HCT116 (cell line): ENCODE measurements at regions not wholly inside any gene's neighbourhood (a gene's known extent, or its start where the extent isn't known, plus 50 kb on each side); places are given as distances from the start of the nearest gene placed in this dataset.

Experiments
- ATAC-seq: fragments of 200-7000 bp; cut with Tn5 transposase; 2 replicates; pipeline ENCODE4 v1.9.1; 2020; ENCODE audit warnings: mild to moderate bottlenecking, moderate library complexity
- BruUV-seq: library from RNA; stranded (reverse); fragments of 400-500 nt; replicated peaks from 2 replicates; lab custom pipeline; 2021; lab: Mats Ljungman, UMichigan
- CTCF ChIA-PET: fragments of 300-600 bp; sonication (Branson Sonifier 250); formaldehyde crosslinking; loops from one replicate; lab custom pipeline; 2021; ENCODE audit warnings: antibody characterized with exemption; lab: Charles Lee
- POLR2A ChIA-PET: fragments of 300-600, 350-600 bp; sonication (Branson Sonifier 250); formaldehyde crosslinking; loops from one replicate; lab custom pipeline; 2021; ENCODE audit warnings: antibody characterized with exemption; lab: Charles Lee
- RAD21 ChIA-PET, 2 experiments: fragments of 300-600 bp; sonication (Branson Sonifier 250); formaldehyde crosslinking; loops; one replicate each; lab custom pipeline; 2023; ENCODE audit warnings: low total read pairs in 2 of 2; ENCODE audit not compliant: uncharacterized antibody in 2 of 2, unreplicated experiment in 2 of 2, low non-redundant PET in 1 of 2; lab: Charles Lee
- DNase-seq: peaks from one replicate; pipeline ENCODE4 v3.0.0-alpha.2; 2010; ENCODE audit warnings: low read depth, low spot score
- H2AFZ ChIP-seq: fragments of 200-600 bp; shearing (Covaris generic), sonication (generic); 2 replicates; pipeline ENCODE4 v1.6.1; 2017; ENCODE audit warnings: low read depth, mixed run types, mixed read lengths, antibody characterized with exemption, low read length; ENCODE audit not compliant: poor library complexity, severe bottlenecking
- H3K27ac ChIP-seq: 2 replicates; pipeline ENCODE4 v1.5.1; 2012; ENCODE audit warnings: low read depth, low read length
- H3K27me3 ChIP-seq: fragments of 200-600 bp; sonication (generic); 2 replicates; pipeline ENCODE4 v1.6.1; 2016; ENCODE audit warnings: mixed run types, low read length, mixed read lengths; ENCODE audit not compliant: insufficient read depth
- H3K36me3 ChIP-seq, 2 experiments: fragments of 200-500 bp in 1 of 2; fragments of 200-600 bp in 1 of 2; sonication (Bioruptor generic) in 1 of 2; sonication (generic) in 1 of 2; 2 replicates each; pipeline versions ENCODE4 v1.5.1 to v1.6.1; 2014 to 2016; ENCODE audit warnings: low read length in 2 of 2, inconsistent platforms in 1 of 2, mixed read lengths in 1 of 2, mixed run types in 1 of 2; ENCODE audit not compliant: insufficient read depth in 2 of 2, control insufficient read depth in 1 of 2
- H3K4me1 ChIP-seq, 2 experiments: fragments of 200-600 bp in 1 of 2; sonication (generic) in 1 of 2; 2 replicates each; pipeline versions ENCODE4 v1.5.1 to v1.6.1; 2012 to 2017; ENCODE audit warnings: low read length in 2 of 2, inconsistent platforms in 1 of 2, mild to moderate bottlenecking in 1 of 2, mixed read lengths in 1 of 2, mixed run types in 1 of 2, moderate library complexity in 1 of 2; ENCODE audit not compliant: insufficient read depth in 2 of 2, control insufficient read depth in 1 of 2
- H3K4me2 ChIP-seq: fragments of 200-600 bp; sonication (generic); 2 replicates; pipeline ENCODE4 v1.6.1; 2017; ENCODE audit warnings: mixed run types, low read length, mixed read lengths
- H3K4me3 ChIP-seq, 2 experiments: fragments of 200-600 bp in 1 of 2; sonication (generic) in 1 of 2; replicated peaks in 1 of 2; 2 replicates each; pipeline ENCODE4 v1.5.1; 2011 to 2016; ENCODE audit warnings: low read length in 2 of 2, control low read depth in 1 of 2, low read depth in 1 of 2, mild to moderate bottlenecking in 1 of 2, mixed read lengths in 1 of 2, mixed run types in 1 of 2
- H3K79me2 ChIP-seq: fragments of 200-600 bp; sonication (generic); 2 replicates; pipeline ENCODE4 v1.6.1; 2017; ENCODE audit warnings: mild to moderate bottlenecking, mixed run types, low read length, moderate library complexity, mixed read lengths; ENCODE audit not compliant: insufficient read depth
- H3K9ac ChIP-seq: fragments of 200-600 bp; sonication (generic); 2 replicates; pipeline ENCODE4 v1.6.1; 2016; ENCODE audit warnings: low read length, mixed read lengths
- H3K9me2 ChIP-seq: fragments of 200-600 bp; sonication (generic), shearing (Covaris generic); 2 replicates; pipeline ENCODE4 v1.6.1; 2017; ENCODE audit warnings: mixed run types, mild to moderate bottlenecking, moderate library complexity; ENCODE audit not compliant: insufficient read depth
- H3K9me3 ChIP-seq, 2 experiments: fragments of 200-500 bp in 1 of 2; fragments of 200-600 bp in 1 of 2; sonication (Bioruptor generic) in 1 of 2; sonication (generic) in 1 of 2; 2 replicates each; pipeline ENCODE4 v1.6.1; 2014 to 2017; ENCODE audit warnings: low read length in 2 of 2, mixed read lengths in 2 of 2, inconsistent platforms in 1 of 2, low read depth in 1 of 2, mild to moderate bottlenecking in 1 of 2, mixed run types in 1 of 2, moderate library complexity in 1 of 2; ENCODE audit not compliant: control insufficient read depth in 1 of 2, insufficient read depth in 1 of 2
- H4K20me1 ChIP-seq: fragments of 200-600 bp; sonication (generic), shearing (Covaris generic); 2 replicates; pipeline ENCODE4 v1.6.1; 2017; ENCODE audit warnings: mixed run types, mild to moderate bottlenecking, moderate library complexity; ENCODE audit not compliant: insufficient read depth
- CBX3 ChIP-seq: IDR thresholded peaks from 2 replicates; pipeline ENCODE4 v1.6.1; 2012; ENCODE audit warnings: low read depth
- CEBPB ChIP-seq: IDR thresholded peaks from 2 replicates; pipeline ENCODE4 v1.6.1; 2012; ENCODE audit warnings: low read depth
- EZH2phosphoT487 ChIP-seq: fragments of 200-600 bp; IDR thresholded peaks from 2 replicates; pipeline ENCODE4 v1.6.1; 2018; ENCODE audit warnings: antibody characterized with exemption, borderline replicate concordance
- FOSL1 ChIP-seq: IDR thresholded peaks from 2 replicates; pipeline ENCODE4 v1.6.1; 2012; ENCODE audit warnings: low read depth
- RAD21 ChIP-seq: IDR thresholded peaks from 2 replicates; pipeline ENCODE4 v1.6.1; 2012; ENCODE audit warnings: low read depth, mild to moderate bottlenecking
- REST ChIP-seq: IDR thresholded peaks from 2 replicates; pipeline ENCODE4 v1.6.1; 2012; ENCODE audit warnings: low read depth
- SIN3A ChIP-seq: IDR thresholded peaks from 2 replicates; pipeline ENCODE4 v1.6.1; 2012; ENCODE audit warnings: low read depth
- SP1 ChIP-seq: IDR thresholded peaks from 2 replicates; pipeline ENCODE4 v1.6.1; 2012; ENCODE audit warnings: low read depth
- SRF ChIP-seq: IDR thresholded peaks from 2 replicates; pipeline ENCODE4 v1.6.1; 2012; ENCODE audit warnings: low read depth
- ZNF274 ChIP-seq: fragments of 200-500 bp; sonication (Bioruptor generic); IDR thresholded peaks from 2 replicates; pipeline ENCODE4 v1.6.1; 2014; ENCODE audit warnings: mild to moderate bottlenecking, low read depth, low read length, inconsistent platforms
- intact Hi-C: fragments of 100-400 bp; cut with micrococcal nuclease; formaldehyde crosslinking; loops from 2 replicates; pipeline ENCODE4 v1.10.0; 2022
- TF ChIP-seq, protein P1 (sequence below): IDR thresholded peaks from 2 replicates; pipeline ENCODE4 v1.6.1; 2012
- TF ChIP-seq, protein P2 (sequence below): IDR thresholded peaks from 2 replicates; pipeline ENCODE4 v1.6.1; 2011; ENCODE audit warnings: mild to moderate bottlenecking, low read length, moderate library complexity; ENCODE audit not compliant: insufficient replicate concordance; ENCODE audit errors: extremely low read depth
- TF ChIP-seq, protein P3 (sequence below): IDR thresholded peaks from 2 replicates; pipeline ENCODE4 v1.6.1; 2012

DNA sequence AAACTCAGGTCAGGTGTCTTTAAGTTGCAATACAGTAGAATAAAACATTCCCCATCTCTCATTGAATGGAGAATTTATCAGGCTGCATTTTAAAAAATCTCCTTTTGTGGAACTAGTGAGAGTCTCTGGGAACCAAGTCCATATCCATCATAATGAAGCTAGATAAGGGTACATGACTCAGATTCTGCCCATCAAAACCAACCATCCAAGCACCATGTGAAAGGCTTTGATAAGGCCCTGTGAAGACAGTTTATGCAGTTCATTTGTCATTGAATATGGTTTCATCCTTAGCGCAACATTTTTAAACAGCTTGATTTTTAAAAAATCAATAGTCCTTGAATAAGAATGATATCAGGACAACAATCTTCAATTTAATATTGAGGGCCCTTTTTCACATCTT, 56.3 kb upstream of the DIAPH3 start:
- CTCF ChIA-PET, result no interaction called here
- no TSS peak for BruUV-seq

More for the DNA sequence above, 56.3 kb upstream of the DIAPH3 start:
- Histone ChIP-seq H3K27ac (no peak overlapping the region), H3K27me3 (peaks cover 31% of the 10 kb centered on the region; the same call in 1 of the 2 replicates), H3K9me2 (no peaks in the 10 kb centered on the region), H3K4me3 (no peak overlapping the region), H4K20me1 (no peaks in the 10 kb centered on the region), H3K79me2 (no peaks in the 10 kb centered on the region), H2AFZ (no peak overlapping the region), H3K36me3 (no peaks in the 10 kb centered on the region), H3K4me1 (no peaks in the 10 kb centered on the region), H3K4me2 (no peak overlapping the region), H3K9ac (no peak overlapping the region), H3K9me3 (no peaks in the 10 kb centered on the region)
- intact Hi-C loops, result no loop called here
- TF ChIP-seq, protein P1, sequence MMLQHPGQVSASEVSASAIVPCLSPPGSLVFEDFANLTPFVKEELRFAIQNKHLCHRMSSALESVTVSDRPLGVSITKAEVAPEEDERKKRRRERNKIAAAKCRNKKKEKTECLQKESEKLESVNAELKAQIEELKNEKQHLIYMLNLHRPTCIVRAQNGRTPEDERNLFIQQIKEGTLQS, result no peak
- TF ChIP-seq RAD21, result no peak
- TF ChIP-seq, protein P2, sequence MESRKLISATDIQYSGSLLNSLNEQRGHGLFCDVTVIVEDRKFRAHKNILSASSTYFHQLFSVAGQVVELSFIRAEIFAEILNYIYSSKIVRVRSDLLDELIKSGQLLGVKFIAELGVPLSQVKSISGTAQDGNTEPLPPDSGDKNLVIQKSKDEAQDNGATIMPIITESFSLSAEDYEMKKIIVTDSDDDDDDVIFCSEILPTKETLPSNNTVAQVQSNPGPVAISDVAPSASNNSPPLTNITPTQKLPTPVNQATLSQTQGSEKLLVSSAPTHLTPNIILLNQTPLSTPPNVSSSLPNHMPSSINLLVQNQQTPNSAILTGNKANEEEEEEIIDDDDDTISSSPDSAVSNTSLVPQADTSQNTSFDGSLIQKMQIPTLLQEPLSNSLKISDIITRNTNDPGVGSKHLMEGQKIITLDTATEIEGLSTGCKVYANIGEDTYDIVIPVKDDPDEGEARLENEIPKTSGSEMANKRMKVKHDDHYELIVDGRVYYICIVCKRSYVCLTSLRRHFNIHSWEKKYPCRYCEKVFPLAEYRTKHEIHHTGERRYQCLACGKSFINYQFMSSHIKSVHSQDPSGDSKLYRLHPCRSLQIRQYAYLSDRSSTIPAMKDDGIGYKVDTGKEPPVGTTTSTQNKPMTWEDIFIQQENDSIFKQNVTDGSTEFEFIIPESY, result no peak
- no peak for TF ChIP-seq CEBPB
- TF ChIP-seq, protein P3, sequence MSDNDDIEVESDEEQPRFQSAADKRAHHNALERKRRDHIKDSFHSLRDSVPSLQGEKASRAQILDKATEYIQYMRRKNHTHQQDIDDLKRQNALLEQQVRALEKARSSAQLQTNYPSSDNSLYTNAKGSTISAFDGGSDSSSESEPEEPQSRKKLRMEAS, result no peak
- TF ChIP-seq CBX3, result no peak
- no peak for TF ChIP-seq ZNF274
- TF ChIP-seq REST, result no peak
- no peak for TF ChIP-seq SIN3A
- no peak for TF ChIP-seq EZH2phosphoT487
- TF ChIP-seq SRF, result no peak
- no peak for TF ChIP-seq FOSL1
- no peak for TF ChIP-seq SP1
- ChIA-PET RAD21 (no interaction called here), POLR2A (no interaction called here)
- DNase-seq, result no peak
- ATAC-seq, result no peak
